Lung (tissue), 11 donors: ENCODE measurements at regions not wholly inside any gene's neighbourhood (a gene's known extent, or its start where the extent isn't known, plus 50 kb on each side); places are given as distances from the start of the nearest gene placed in this dataset.
"Not testable (repeated sequence)": the region's sequence is repeated elsewhere in the genome, so short reads cannot be mapped to it uniquely, and the experiment has no call there.

Experiments used
- ATAC-seq: fragments of 200-7000 bp; cut with Tn5 transposase; one replicate; pipeline ENCODE4 v1.9.1; 2020; ENCODE audit warnings: moderate number of reproducible peaks; ENCODE audit not compliant: insufficient read depth, low FRiP score
- DNase-seq, 3 donors: peaks; one replicate each; pipeline ENCODE4 v3.0.0-alpha.2; 2013 to 2017
- H3K27ac ChIP-seq, 2 donors: one replicate each; pipeline ENCODE4 v1.5.1; 2013; ENCODE audit warnings: mild to moderate bottlenecking in 2 of 2, moderate library complexity in 2 of 2, control low read depth in 1 of 2, inconsistent platforms in 1 of 2, low read depth in 1 of 2, low read length in 1 of 2
- H3K27me3 ChIP-seq, 3 donors: one replicate each; pipeline ENCODE4 v1.5.1; 2013; ENCODE audit warnings: low read length in 2 of 3; ENCODE audit not compliant: control insufficient read depth in 3 of 3, insufficient read depth in 3 of 3
- H3K36me3 ChIP-seq, 4 donors: one replicate each; pipeline ENCODE4 v1.5.1; 2013; ENCODE audit warnings: low read length in 4 of 4, mild to moderate bottlenecking in 1 of 4, moderate library complexity in 1 of 4; ENCODE audit not compliant: control insufficient read depth in 4 of 4, insufficient read depth in 4 of 4
- H3K4me1 ChIP-seq, 5 donors: one replicate each; pipeline ENCODE4 v1.5.1; 2013; ENCODE audit warnings: low read length in 5 of 5, mild to moderate bottlenecking in 2 of 5, moderate library complexity in 1 of 5; ENCODE audit not compliant: control insufficient read depth in 5 of 5, insufficient read depth in 5 of 5
- H3K4me3 ChIP-seq: one replicate; pipeline ENCODE4 v1.5.1; 2013; ENCODE audit warnings: mild to moderate bottlenecking, control low read depth, moderate library complexity
- H3K9ac ChIP-seq, 2 donors: one replicate each; pipeline ENCODE4 v1.5.1; 2013; ENCODE audit warnings: low read length in 2 of 2, control low read depth in 1 of 2; ENCODE audit not compliant: insufficient read depth in 1 of 2
- H3K9me3 ChIP-seq, 4 donors: one replicate each; pipeline ENCODE4 v1.5.1; 2013; ENCODE audit warnings: low read length in 3 of 4, mild to moderate bottlenecking in 1 of 4, moderate library complexity in 1 of 4; ENCODE audit not compliant: control insufficient read depth in 4 of 4, insufficient read depth in 3 of 4
- WGBS, 2 donors: extraction: QIAGEN DNeasy Blood & Tissue Kit; methylation state at CpG; one replicate each; pipeline ENCODE4 v1.1.7; 2013; 5-methylcytosine and 5-hydroxymethylcytosine counted together
- TF ChIP-seq, protein P1 (sequence below): IDR thresholded peaks from 2 replicates; pipeline ENCODE4 v1.5.1; 2012; ENCODE audit warnings: mild to moderate bottlenecking; ENCODE audit errors: control extremely low read depth, extremely low read depth
- donor health status: control.
- donor health status: control.
- donor health status: Bipolar disorder and iron deficiency.
- donor health status: healthy.
- donor health status: DM: yes; HTN: yes; CAD: no.

DNA sequence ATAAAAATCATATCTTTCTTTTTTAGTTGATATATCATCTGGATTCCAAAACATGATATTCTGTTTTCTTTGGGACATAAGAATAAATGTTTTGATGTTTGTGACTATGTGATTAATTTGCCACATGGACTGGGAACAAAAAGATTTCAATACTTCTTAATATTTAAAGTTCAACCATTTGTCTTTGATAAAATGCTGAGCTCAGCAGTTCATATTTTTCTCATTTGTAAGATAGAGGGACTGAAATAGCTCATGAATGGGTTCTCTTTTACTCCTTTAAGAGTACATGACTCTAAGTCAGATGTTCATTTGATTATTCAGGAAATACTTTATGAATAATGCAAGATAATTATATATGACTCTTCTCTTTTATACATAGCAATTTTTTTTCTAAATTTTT, 205.9 kb upstream of the FAM47A start:
- ATAC-seq (no peak), DNase-seq (no peak)
- Histone ChIP-seq H3K9me3 (no peaks in the 10 kb centered on the region), H3K27ac (no peak overlapping the region), H3K9ac (no peak overlapping the region), H3K4me3 (no peak overlapping the region), H3K36me3 (no peaks in the 10 kb centered on the region), H3K27me3 (peaks cover 0 to 2% (median 0%) of the 10 kb centered on the region in 3 donors), H3K4me1 (peaks cover 0 to 6% (median 0%) of the 10 kb centered on the region in 5 donors)
- TF ChIP-seq, protein P1, sequence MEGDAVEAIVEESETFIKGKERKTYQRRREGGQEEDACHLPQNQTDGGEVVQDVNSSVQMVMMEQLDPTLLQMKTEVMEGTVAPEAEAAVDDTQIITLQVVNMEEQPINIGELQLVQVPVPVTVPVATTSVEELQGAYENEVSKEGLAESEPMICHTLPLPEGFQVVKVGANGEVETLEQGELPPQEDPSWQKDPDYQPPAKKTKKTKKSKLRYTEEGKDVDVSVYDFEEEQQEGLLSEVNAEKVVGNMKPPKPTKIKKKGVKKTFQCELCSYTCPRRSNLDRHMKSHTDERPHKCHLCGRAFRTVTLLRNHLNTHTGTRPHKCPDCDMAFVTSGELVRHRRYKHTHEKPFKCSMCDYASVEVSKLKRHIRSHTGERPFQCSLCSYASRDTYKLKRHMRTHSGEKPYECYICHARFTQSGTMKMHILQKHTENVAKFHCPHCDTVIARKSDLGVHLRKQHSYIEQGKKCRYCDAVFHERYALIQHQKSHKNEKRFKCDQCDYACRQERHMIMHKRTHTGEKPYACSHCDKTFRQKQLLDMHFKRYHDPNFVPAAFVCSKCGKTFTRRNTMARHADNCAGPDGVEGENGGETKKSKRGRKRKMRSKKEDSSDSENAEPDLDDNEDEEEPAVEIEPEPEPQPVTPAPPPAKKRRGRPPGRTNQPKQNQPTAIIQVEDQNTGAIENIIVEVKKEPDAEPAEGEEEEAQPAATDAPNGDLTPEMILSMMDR = no peak

DNA sequence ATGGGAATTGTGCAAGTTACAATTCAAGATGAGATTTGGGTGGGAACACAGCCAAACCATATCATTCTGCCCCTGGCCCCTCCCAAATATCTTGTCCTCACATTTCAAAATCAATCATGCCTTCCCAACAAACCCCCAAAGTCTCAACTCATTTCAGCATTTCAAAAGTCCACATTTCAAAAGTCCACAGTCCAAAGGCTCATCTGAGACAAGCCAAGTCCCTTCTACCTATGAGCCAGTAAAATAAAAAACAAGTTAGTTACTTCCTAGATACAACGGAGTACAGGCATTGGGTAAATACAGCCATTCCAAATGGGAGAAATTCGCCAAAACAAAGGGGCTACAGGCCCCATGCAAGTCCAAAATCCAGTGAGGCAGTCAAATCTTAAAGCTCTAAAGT, 203.3 kb upstream of the FAM47A start:
- H3K9me3 ChIP-seq, H3K9ac ChIP-seq, H3K4me3 ChIP-seq, H3K36me3 ChIP-seq, H3K27me3 ChIP-seq, ATAC-seq, H3K27ac ChIP-seq, DNase-seq, H3K4me1 ChIP-seq: not testable (repeated sequence)
- 70 to 91% methylated on average over 2 of the region's 2 CpGs for WGBS, 2 donors

- 45 to 51% methylated on average over 2 of the region's 2 CpGs for WGBS, 2 donors
- peak in 2 of 3 donors; percentile 45 to 62 for DNase-seq
Observed at GRCh38 chrX:34332334-34332733, 200.2 kb upstream of the FAM47A start.

DNA sequence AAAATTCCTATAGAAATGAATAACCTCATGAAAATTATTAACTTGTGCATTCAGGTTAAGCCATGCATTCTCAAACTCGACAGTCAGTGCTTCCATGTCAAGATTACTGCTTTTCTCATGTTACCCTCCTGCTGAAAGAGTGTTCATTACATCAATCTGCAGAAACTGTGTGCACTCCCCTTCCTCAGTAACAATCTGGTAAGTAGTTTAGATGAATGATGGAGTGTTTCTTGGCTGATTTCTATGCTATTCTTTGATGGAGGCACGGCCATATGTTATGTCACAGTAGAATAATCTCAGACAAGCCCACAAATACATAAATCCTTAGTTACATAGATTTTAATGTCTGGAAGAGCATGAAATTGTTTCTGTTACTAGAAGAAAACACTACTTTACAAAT, 193.3 kb upstream of the FAM47A start:
- Histone ChIP-seq H3K9ac (no peak overlapping the region), H3K9me3 (no peaks in the 10 kb centered on the region), H3K27me3 (peaks cover 0 to 8% (median 2%) of the 10 kb centered on the region in 3 donors), H3K4me3 (no peak overlapping the region), H3K36me3 (no peaks in the 10 kb centered on the region), H3K27ac (no peak overlapping the region), H3K4me1 (peaks cover 0 to 1% (median 0%) of the 10 kb centered on the region in 5 donors)
- 34 to 62% methylated on average over 2 of the region's 2 CpGs for WGBS, 2 donors
- TF ChIP-seq, protein P1 = no peak
- no peak for ATAC-seq
- DNase-seq = no peak

More at GRCh38 chrX:34332334-34332733, 200.2 kb upstream of the FAM47A start:
- no peaks in the 10 kb centered on the region for H3K36me3 ChIP-seq
- H3K9ac ChIP-seq = no peak overlapping the region
- H3K9me3 ChIP-seq = no peaks in the 10 kb centered on the region
- ATAC-seq = no peak
- TF ChIP-seq, protein P1 = no peak
- H3K4me3 ChIP-seq = no peak overlapping the region
- peaks cover 0 to 1% (median 0%) of the 10 kb centered on the region in 5 donors for H3K4me1 ChIP-seq
- no peak overlapping the region for H3K27ac ChIP-seq
- H3K27me3 ChIP-seq = peaks cover 0 to 5% (median 0%) of the 10 kb centered on the region in 3 donors

DNA sequence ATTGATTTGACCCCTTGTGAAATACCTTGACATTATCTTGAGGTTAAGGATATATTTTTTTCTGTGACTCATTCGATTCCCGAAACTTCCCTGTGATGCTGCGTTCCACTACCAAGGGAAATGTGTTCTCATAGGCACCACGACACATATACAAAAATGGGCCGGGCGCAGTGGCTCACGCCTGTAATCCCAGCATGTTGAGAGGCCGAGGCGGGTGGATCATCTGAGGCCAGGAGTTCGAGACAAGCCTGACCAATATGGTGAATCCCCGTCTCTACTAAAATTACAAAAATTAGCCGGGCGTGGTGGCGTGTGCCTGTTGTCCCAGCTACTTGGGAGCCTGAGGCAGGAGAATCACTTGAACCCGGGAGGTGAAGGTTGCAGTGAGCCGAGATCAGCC, 188.3 kb upstream of the FAM47A start:
- H3K4me1 ChIP-seq, H3K9me3 ChIP-seq, H3K36me3 ChIP-seq, H3K9ac ChIP-seq, DNase-seq, ATAC-seq, H3K27ac ChIP-seq, H3K4me3 ChIP-seq, H3K27me3 ChIP-seq: not testable (repeated sequence)
- WGBS, 2 donors = 90 to 91% methylated on average over 16 of the region's 16 CpGs
